ENCODE measurements at regions not wholly inside any gene's neighbourhood (a gene's known extent, or its start where the extent isn't known, plus 50 kb on each side); places are given as distances from the start of the nearest gene placed in this dataset.

DNA sequence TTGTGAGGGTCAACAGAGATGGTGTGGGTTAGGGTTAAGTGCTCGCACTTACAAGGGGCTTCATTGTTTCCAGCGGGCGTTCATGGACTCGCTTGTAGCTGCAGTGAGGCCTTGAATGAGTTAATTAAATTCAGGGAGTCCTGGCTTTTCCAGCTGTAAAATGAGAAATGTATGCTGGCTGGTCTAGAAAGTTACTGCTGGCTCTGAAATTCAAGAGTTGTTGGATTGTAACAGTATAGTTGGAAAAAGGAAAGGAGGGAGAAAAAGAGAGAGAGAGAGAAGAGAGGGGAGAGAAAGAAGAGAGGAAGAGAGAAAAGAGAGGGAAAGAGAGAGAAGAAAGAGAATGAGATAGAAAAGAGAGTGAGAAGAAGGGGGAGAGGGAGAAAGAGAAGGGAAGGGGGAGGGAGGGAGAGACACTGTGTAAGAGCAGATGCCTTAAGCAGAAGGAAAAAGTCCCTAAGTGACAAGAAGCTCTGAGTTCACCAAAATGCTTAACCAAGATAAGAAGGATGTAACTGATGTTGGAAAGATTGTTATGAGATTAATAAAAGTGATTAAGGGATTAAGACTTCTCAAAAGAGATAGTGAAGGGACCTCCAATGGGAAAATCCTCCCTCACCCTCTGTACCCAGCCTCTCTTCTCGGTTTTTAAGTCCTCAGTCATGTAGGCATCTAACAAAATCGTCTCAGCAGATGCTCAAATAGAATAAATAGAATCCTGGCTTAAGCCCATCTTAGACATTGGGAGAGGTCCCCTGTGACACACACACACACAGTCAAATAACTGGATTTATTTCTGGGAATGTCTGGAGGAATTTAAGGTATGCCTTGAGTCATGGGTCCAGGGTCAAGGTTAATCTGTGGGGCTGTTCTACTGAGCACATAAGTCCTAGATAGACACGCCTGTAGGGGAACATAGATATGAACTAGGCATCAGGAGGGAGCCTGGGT lies 477.9 kb downstream of the MIAT start:
- peak; percentile 55 for DNase-seq (ENCODE audit: low read depth)
- TF ChIP-seq, protein P1, sequence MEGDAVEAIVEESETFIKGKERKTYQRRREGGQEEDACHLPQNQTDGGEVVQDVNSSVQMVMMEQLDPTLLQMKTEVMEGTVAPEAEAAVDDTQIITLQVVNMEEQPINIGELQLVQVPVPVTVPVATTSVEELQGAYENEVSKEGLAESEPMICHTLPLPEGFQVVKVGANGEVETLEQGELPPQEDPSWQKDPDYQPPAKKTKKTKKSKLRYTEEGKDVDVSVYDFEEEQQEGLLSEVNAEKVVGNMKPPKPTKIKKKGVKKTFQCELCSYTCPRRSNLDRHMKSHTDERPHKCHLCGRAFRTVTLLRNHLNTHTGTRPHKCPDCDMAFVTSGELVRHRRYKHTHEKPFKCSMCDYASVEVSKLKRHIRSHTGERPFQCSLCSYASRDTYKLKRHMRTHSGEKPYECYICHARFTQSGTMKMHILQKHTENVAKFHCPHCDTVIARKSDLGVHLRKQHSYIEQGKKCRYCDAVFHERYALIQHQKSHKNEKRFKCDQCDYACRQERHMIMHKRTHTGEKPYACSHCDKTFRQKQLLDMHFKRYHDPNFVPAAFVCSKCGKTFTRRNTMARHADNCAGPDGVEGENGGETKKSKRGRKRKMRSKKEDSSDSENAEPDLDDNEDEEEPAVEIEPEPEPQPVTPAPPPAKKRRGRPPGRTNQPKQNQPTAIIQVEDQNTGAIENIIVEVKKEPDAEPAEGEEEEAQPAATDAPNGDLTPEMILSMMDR (conservative IDR thresholded peaks at IDR 0.05; ENCODE audit: control insufficient read depth, insufficient read depth, low read depth, low read length): no peak
- no peak overlapping the region for H3K4me3 ChIP-seq (ENCODE audit: control insufficient read depth, low read depth, low read length)

DNA sequence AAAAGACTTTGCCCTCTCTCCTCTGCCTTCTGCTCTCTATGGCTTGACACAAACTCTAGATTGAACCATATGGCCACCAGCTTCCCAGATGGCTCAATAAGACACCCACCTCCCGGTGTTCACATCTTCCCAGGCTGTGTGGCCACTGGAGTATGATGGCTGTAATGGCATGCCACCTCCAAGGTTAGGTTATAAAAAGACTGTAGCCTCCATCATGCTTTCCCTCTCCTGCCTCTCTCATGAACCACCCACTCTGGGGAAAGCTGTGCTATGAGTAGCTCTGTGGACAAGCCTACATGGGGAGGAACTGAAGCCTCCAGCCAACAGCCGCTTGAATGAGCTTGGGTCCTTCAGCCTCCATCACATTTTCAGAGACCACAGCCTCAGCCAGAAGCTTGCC lies 479.2 kb downstream of the MIAT start:
- TF ChIP-seq, protein P1 (conservative IDR thresholded peaks at IDR 0.05; ENCODE audit: control insufficient read depth, insufficient read depth, low read depth, low read length): no peak
- no peak overlapping the region for H3K4me3 ChIP-seq (ENCODE audit: control insufficient read depth, low read depth, low read length)
- no peak for DNase-seq (ENCODE audit: low read depth)

DNA sequence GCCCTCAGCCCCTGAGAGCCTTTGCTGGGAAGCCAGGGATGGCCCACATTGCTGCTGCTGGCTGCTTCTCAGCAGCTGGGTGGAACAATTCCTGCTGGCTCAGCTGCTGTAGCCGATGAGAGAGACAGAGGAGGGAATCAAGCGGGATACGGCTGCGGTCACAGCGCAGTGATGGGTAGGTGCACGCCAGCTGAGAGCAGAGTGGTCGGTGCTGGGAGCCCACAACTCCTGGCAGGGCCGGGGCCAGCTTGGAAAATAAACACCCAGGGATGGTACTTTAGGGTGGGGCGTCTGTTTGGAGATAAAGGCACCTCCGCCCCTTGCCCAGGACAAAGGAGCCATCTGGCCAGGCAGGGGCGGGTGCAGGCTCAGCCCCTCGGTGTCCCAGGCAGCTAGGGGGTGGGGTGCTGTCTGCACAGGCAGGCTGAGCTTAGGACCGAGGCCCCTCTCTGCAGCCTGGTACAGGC lies 480.5 kb downstream of the MIAT start:
- no peak overlapping the region for H3K4me3 ChIP-seq (ENCODE audit: control insufficient read depth, low read depth, low read length)
- TF ChIP-seq, protein P1 (conservative IDR thresholded peaks at IDR 0.05; ENCODE audit: control insufficient read depth, insufficient read depth, low read depth, low read length): no peak
- no peak for DNase-seq (ENCODE audit: low read depth)

DNA sequence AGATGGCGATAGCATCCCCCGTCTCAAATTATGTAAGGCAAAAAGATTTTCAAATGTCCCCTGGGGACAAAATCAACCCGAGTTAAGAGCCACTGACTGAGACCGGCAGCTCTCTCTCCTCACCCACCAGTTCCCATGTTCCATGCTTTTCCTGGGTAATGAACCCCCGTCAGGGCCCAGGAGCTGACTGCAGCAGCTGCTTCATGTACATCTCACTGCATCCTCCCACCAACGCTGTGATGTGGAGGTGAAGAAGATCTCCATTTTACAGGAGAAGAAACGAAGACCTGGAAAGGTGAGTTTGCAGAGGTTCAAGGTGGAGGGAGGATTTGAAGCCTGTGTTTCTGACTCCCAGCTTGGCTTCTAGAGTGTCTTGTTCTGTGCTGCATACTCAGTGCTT lies 481.1 kb downstream of the MIAT start:
- TF ChIP-seq, protein P1 (conservative IDR thresholded peaks at IDR 0.05; ENCODE audit: control insufficient read depth, insufficient read depth, low read depth, low read length): no peak
- H3K4me3 ChIP-seq (ENCODE audit: control insufficient read depth, low read depth, low read length): no peak overlapping the region
- DNase-seq (ENCODE audit: low read depth): no peak

DNA sequence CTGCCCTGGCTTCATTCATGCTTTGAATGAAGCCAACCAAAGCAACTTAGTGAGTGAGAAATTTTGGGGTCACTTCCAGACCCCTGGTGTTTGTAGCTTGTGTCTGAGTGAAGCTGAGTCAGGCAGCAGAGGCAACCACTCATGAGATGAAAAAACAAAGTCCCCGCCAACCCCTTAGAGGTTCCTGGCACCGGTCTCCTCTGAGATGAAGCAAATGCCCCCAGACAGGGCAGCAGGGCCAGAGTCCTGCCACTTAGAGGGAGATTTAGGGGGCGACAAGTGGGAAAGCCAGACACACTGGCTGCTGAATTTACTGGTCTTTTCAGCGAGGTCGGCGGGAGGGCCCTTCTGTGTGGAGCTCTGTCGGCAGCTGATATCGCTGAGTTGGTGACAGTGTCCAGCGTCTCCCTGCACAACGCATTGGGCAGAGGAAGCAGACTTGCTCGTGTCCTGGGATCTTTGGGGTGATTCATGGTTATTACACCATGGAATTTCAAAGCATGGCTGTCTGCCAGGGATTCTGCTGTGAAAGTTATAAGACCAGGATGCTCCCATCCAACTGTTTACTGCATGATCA lies 482.6 kb downstream of the MIAT start:
- H3K4me3 ChIP-seq (ENCODE audit: control insufficient read depth, low read depth, low read length): no peak overlapping the region
- TF ChIP-seq, protein P1 (conservative IDR thresholded peaks at IDR 0.05; ENCODE audit: control insufficient read depth, insufficient read depth, low read depth, low read length): no peak
- DNase-seq (ENCODE audit: low read depth): peak; percentile 80

DNA sequence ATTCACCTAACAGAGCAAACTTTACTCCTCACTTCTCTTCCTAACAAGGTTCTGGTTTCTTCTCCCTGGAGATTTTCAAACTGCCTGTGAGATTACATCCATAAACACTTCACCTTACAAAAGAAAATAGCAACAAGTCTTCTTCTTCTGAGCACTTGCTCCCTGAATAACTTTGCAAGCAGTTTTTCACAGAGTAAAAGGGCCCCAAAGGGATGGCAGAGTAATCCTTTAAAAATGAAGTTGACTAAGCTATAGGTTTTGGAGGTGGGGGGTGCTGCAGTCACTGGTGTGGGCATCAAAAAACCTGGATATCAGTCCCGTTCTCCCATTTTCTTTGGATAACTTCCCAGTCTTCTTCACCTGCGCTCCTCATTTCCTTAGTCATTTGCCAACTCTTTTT lies 484.9 kb downstream of the MIAT start:
- H3K4me3 ChIP-seq (ENCODE audit: control insufficient read depth, low read depth, low read length): no peak overlapping the region
- TF ChIP-seq, protein P1 (conservative IDR thresholded peaks at IDR 0.05; ENCODE audit: control insufficient read depth, insufficient read depth, low read depth, low read length): no peak
- DNase-seq (ENCODE audit: low read depth): no peak

Data from fibroblast of mammary gland (primary cell).